ENCODE measurements at regions not wholly inside any gene's neighbourhood (a gene's known extent, or its start where the extent isn't known, plus 50 kb on each side); places are given as distances from the start of the nearest gene placed in this dataset.
"Not testable (repeated sequence)": the region's sequence is repeated elsewhere in the genome, so short reads cannot be mapped to it uniquely, and the experiment has no call there.

- H3K36me3 ChIP-seq; intact Hi-C loops (cut with DNase I); H3K9me3 ChIP-seq; H3K27me3 ChIP-seq (replicated peaks; ENCODE audit: insufficient read depth); H3K27ac ChIP-seq; H3K4me1 ChIP-seq (replicated peaks); DNase-seq (ENCODE audit: low spot score); H3K4me3 ChIP-seq: not testable (repeated sequence)
- WGBS, result 93% methylated on average over 16 of the region's 16 CpGs
Observed at GRCh38 chr2:179385756-179386155, 121.1 kb upstream of the SESTD1 start.

- no peaks in the 10 kb centered on the region for H3K4me1 ChIP-seq (replicated peaks)
- no peaks in the 10 kb centered on the region for H3K36me3 ChIP-seq
- no peak for TF ChIP-seq POLR2AphosphoS5 (IDR thresholded peaks at IDR 0.05)
- no peak for TF ChIP-seq POLR2A (IDR thresholded peaks at IDR 0.05)
- TF ChIP-seq CTCF (IDR thresholded peaks at IDR 0.05), result no peak
- WGBS, result 80% methylated on average over 1 of the region's 1 CpG
- DNase-seq (ENCODE audit: low spot score), result no peak
- H3K4me3 ChIP-seq, result no peak overlapping the region
- H3K9me3 ChIP-seq, result no peaks in the 10 kb centered on the region
- no peaks in the 10 kb centered on the region for H3K27me3 ChIP-seq (replicated peaks; ENCODE audit: insufficient read depth)
- no peak overlapping the region for H3K27ac ChIP-seq
- intact Hi-C loops (cut with DNase I), result no loop called here
Observed at GRCh38 chr2:179383975-179384374, 119.3 kb upstream of the SESTD1 start.

GRCh38 chr2:179377296-179377695, 112.7 kb upstream of the SESTD1 start:
- H3K36me3 ChIP-seq, result no peaks in the 10 kb centered on the region
- H3K4me3 ChIP-seq, result no peak overlapping the region
- DNase-seq (ENCODE audit: low spot score), result no peak
- WGBS, result 65% methylated on average over 1 of the region's 1 CpG
- intact Hi-C loops (cut with DNase I), result no loop called here
- no peak for TF ChIP-seq CTCF (IDR thresholded peaks at IDR 0.05)
- TF ChIP-seq POLR2A (IDR thresholded peaks at IDR 0.05), result no peak
- TF ChIP-seq POLR2AphosphoS5 (IDR thresholded peaks at IDR 0.05), result no peak
- no peaks in the 10 kb centered on the region for H3K9me3 ChIP-seq
- H3K27me3 ChIP-seq (replicated peaks; ENCODE audit: insufficient read depth), result no peaks in the 10 kb centered on the region
- no peaks in the 10 kb centered on the region for H3K4me1 ChIP-seq (replicated peaks)
- H3K27ac ChIP-seq, result no peak overlapping the region

- Histone ChIP-seq H3K36me3 (no peaks in the 10 kb centered on the region), H3K9me3 (no peaks in the 10 kb centered on the region), H3K27ac (no peak overlapping the region), H3K27me3 (replicated peaks; ENCODE audit: insufficient read depth) (no peaks in the 10 kb centered on the region), H3K4me1 (replicated peaks) (no peaks in the 10 kb centered on the region), H3K4me3 (no peak overlapping the region)
- no peak for TF ChIP-seq POLR2AphosphoS5 (IDR thresholded peaks at IDR 0.05)
- TF ChIP-seq CTCF (IDR thresholded peaks at IDR 0.05), result no peak
- TF ChIP-seq POLR2A (IDR thresholded peaks at IDR 0.05), result no peak
- no peak for DNase-seq (ENCODE audit: low spot score)
- intact Hi-C loops (cut with DNase I), result no loop called here
- WGBS, result 100% methylated on average over 1 of the region's 1 CpG
Observed at GRCh38 chr2:179376881-179377280, 112.2 kb upstream of the SESTD1 start.

GRCh38 chr2:179373816-179374215, 109.2 kb upstream of the SESTD1 start:
- no peak for TF ChIP-seq POLR2A (IDR thresholded peaks at IDR 0.05)
- no peak for TF ChIP-seq POLR2AphosphoS5 (IDR thresholded peaks at IDR 0.05)
- no peak for TF ChIP-seq CTCF (IDR thresholded peaks at IDR 0.05)
- Histone ChIP-seq H3K36me3 (no peaks in the 10 kb centered on the region), H3K27me3 (replicated peaks; ENCODE audit: insufficient read depth) (no peaks in the 10 kb centered on the region), H3K27ac (no peak overlapping the region), H3K4me1 (replicated peaks) (no peaks in the 10 kb centered on the region), H3K9me3 (no peaks in the 10 kb centered on the region), H3K4me3 (no peak overlapping the region)
- WGBS, result 94% methylated on average over 4 of the region's 4 CpGs
- DNase-seq (ENCODE audit: low spot score), result no peak
- intact Hi-C loops (cut with DNase I), result no loop called here

GRCh38 chr2:179365561-179365960, 100.9 kb upstream of the SESTD1 start:
- H3K27me3 ChIP-seq (replicated peaks; ENCODE audit: insufficient read depth); H3K4me1 ChIP-seq (replicated peaks); H3K27ac ChIP-seq; H3K9me3 ChIP-seq; H3K4me3 ChIP-seq; H3K36me3 ChIP-seq; DNase-seq (ENCODE audit: low spot score); intact Hi-C loops (cut with DNase I): not testable (repeated sequence)
- WGBS, result 97% methylated on average over 5 of the region's 5 CpGs

Data from prostate gland (tissue), 2 donors.